ENCODE measurements at regions not wholly inside any gene's neighbourhood (a gene's known extent, or its start where the extent isn't known, plus 50 kb on each side); places are given as distances from the start of the nearest gene placed in this dataset.

DNA sequence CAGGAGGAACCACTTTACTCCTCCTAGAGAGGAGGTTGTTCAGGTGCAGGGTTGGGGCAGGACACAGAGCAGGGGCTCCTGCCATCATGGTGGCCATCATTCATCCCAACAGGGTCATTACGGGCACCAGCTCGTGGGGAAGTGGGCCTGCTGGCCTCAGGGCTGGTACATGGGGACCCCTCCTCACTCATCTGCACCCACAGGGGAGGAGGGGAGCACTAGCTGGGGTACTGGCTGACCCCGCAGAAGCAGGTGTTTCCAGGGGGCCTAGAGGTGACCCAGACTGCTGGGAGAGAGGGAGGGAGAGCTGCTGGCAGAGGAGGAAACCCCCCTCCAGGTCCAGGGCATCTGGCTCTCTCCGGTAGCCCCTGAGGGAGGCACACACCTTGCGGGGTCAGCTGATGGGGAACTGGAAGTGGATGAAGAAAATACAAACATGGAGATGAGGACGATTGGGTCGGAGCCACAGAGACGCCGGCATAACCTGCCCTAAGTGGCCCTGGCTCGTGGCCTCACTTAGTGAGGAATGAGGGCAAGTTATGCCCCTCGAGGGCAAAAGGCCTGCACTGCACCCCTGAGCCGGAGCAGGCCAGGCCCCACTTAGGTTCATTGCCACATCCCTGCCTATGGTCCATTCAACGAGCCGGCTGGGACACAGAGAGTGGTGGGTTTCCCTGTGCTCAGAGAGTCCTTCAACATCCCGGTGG lies 76.2 kb downstream of the SOX1 start:
- no peaks in the 10 kb centered on the region for H3K4me1 ChIP-seq (ENCODE audit: control insufficient read depth in 1 of 2, insufficient read depth in 2 of 2, low read length in 2 of 2)
- H3K79me2 ChIP-seq (ENCODE audit: insufficient read depth, low read length) = no peaks in the 10 kb centered on the region
- no peaks in the 10 kb centered on the region for H3K9me2 ChIP-seq (ENCODE audit: insufficient read depth)
- H3K9me3 ChIP-seq (ENCODE audit: control insufficient read depth in 1 of 2, insufficient read depth in 1 of 2, low read depth in 1 of 2, low read length in 2 of 2) = no peaks in the 10 kb centered on the region
- ATAC-seq (no peak), DNase-seq (ENCODE audit: low read depth, low spot score) (no peak)
- ChIA-PET CTCF (no interaction called here), RAD21 (ENCODE audit: low non-redundant PET in 1 of 2, low total read pairs in 2 of 2, uncharacterized antibody in 2 of 2, unreplicated experiment in 2 of 2) (no interaction called here), POLR2A (no interaction called here)
- no peak overlapping the region for H2AFZ ChIP-seq (ENCODE audit: low read depth, low read length, poor library complexity, severe bottlenecking)
- no peaks in the 10 kb centered on the region for H3K36me3 ChIP-seq (ENCODE audit: control insufficient read depth in 1 of 2, insufficient read depth in 2 of 2, low read length in 2 of 2)
- H3K4me3 ChIP-seq (replicated peaks in 1 of 2; ENCODE audit: low read depth in 1 of 2, low read length in 2 of 2) = no peak overlapping the region
- no peak overlapping the region for H3K9ac ChIP-seq (ENCODE audit: low read length)
- peaks cover 17% of the 10 kb centered on the region for H3K27me3 ChIP-seq (ENCODE audit: insufficient read depth, low read length)
- no peaks in the 10 kb centered on the region for H4K20me1 ChIP-seq (ENCODE audit: insufficient read depth)
- no peak overlapping the region for H3K27ac ChIP-seq (ENCODE audit: low read depth, low read length)
- BruUV-seq (replicated peaks) = no TSS peak
- TF ChIP-seq CBX3 (IDR thresholded peaks at IDR 0.05; ENCODE audit: low read depth) (no peak), JUND (IDR thresholded peaks at IDR 0.05) (no peak), EGR1 (IDR thresholded peaks at IDR 0.05; ENCODE audit: low read depth) (no peak), SRF (IDR thresholded peaks at IDR 0.05; ENCODE audit: low read depth) (no peak), SP1 (IDR thresholded peaks at IDR 0.05; ENCODE audit: low read depth) (no peak), ZNF274 (IDR thresholded peaks at IDR 0.05; ENCODE audit: low read depth, low read length) (no peak), TCF7L2 (IDR thresholded peaks at IDR 0.05; ENCODE audit: borderline replicate concordance, extremely low read depth, insufficient read depth, insufficient read length) (no peak), EZH2phosphoT487 (IDR thresholded peaks at IDR 0.05; ENCODE audit: borderline replicate concordance) (no peak), CEBPB (IDR thresholded peaks at IDR 0.05; ENCODE audit: low read depth) (no peak), EZH2 (IDR thresholded peaks at IDR 0.05) (no peak), ELF1 (IDR thresholded peaks at IDR 0.05; ENCODE audit: borderline replicate concordance, low read depth) (no peak)
- TF ChIP-seq, protein P1, sequence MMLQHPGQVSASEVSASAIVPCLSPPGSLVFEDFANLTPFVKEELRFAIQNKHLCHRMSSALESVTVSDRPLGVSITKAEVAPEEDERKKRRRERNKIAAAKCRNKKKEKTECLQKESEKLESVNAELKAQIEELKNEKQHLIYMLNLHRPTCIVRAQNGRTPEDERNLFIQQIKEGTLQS (IDR thresholded peaks at IDR 0.05) = no peak
- no peak overlapping the region for H3K4me2 ChIP-seq (ENCODE audit: low read length)
- intact Hi-C loops (cut with micrococcal nuclease) = no loop called here
